GM20000 (cell line): ENCODE measurements at regions not wholly inside any gene's neighbourhood (a gene's known extent, or its start where the extent isn't known, plus 50 kb on each side); places are given as distances from the start of the nearest gene placed in this dataset.
"Not testable (repeated sequence)": the region's sequence is repeated elsewhere in the genome, so short reads cannot be mapped to it uniquely, and the experiment has no call there.

Source experiments
- DNase-seq: peaks from one replicate; pipeline ENCODE4 v3.0.0; 2012; ENCODE audit warnings: low spot score
- TF ChIP-seq, protein P1 (sequence below): IDR thresholded peaks from 2 replicates; pipeline ENCODE4 v1.5.1; 2012; ENCODE audit warnings: mild to moderate bottlenecking, control low read depth; ENCODE audit errors: extremely low read depth, missing control alignments

DNA sequence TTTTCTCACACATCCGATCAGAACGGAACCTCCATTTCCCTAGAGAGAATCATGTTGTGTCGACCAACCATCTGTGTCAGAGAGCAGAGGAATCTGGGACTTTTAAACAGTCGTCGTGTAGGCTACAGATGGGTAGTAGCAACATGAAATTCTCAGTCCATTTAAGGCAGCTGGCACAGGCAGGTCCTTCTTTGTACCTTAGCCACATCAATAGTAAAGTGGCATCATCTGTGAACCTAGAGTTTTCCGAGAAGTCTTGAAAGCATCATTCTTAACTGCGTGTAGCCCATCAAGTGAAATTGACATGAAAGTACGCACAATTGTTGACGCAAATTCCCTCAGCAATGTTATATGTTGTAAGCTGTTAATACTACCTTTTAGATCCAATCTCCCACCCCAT, 114.5 kb upstream of the GRM7 start:
- TF ChIP-seq, protein P1, sequence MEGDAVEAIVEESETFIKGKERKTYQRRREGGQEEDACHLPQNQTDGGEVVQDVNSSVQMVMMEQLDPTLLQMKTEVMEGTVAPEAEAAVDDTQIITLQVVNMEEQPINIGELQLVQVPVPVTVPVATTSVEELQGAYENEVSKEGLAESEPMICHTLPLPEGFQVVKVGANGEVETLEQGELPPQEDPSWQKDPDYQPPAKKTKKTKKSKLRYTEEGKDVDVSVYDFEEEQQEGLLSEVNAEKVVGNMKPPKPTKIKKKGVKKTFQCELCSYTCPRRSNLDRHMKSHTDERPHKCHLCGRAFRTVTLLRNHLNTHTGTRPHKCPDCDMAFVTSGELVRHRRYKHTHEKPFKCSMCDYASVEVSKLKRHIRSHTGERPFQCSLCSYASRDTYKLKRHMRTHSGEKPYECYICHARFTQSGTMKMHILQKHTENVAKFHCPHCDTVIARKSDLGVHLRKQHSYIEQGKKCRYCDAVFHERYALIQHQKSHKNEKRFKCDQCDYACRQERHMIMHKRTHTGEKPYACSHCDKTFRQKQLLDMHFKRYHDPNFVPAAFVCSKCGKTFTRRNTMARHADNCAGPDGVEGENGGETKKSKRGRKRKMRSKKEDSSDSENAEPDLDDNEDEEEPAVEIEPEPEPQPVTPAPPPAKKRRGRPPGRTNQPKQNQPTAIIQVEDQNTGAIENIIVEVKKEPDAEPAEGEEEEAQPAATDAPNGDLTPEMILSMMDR = no peak
- no peak for DNase-seq

- TF ChIP-seq, protein P1 = no peak
- DNase-seq = no peak
Measured at GRCh38 chr3:6747017-6747416, 113.9 kb upstream of the GRM7 start.

GRCh38 chr3:6750782-6751181, 110.1 kb upstream of the GRM7 start:
- TF ChIP-seq, protein P1 = no peak
- DNase-seq = no peak

DNA sequence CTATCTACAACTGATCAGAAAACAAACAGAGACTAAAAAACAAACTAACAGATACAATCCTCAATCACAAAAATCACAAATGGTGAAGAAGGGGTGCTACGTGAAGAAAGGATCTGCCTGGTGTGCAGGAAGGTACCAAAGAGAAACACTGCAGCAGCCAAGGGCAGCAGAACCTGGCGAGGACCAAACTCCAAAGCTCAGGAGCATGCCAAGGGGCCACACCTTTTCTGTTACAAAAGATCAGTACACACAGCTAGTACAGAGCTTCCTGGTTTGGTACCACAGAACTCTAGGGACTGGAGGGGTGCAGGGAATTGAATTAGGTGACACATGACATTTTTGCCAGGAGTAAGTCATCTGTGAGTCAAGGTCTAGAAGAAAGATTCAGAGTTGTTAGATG, 107.4 kb upstream of the GRM7 start:
- no peak for DNase-seq
- TF ChIP-seq, protein P1 = no peak

GRCh38 chr3:6769532-6770396, 91.2 kb upstream of the GRM7 start:
- not testable (repeated sequence) for DNase-seq

- DNase-seq = no peak
- TF ChIP-seq, protein P1 = no peak
Measured at GRCh38 chr3:6770397-6770690, 90.6 kb upstream of the GRM7 start.

DNA sequence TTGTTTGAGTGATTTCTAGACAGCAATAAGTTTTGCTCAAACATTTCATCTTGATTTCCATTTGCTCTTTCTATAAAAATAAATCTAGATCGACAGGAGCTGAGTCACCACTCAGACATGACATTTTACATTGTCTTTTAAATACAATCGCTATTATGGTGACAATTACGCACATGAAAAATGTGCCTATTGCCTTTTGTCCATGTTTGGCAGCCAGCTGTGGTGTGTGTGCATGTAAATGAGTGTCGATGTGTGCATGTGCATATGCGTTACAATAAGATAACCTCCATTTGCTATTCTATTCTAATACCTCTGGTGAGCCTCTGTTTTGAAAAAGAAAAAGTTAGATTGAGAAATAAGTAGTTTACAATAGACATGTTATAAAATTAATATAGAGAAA, 89.7 kb upstream of the GRM7 start:
- DNase-seq = no peak
- TF ChIP-seq, protein P1 = no peak

DNA sequence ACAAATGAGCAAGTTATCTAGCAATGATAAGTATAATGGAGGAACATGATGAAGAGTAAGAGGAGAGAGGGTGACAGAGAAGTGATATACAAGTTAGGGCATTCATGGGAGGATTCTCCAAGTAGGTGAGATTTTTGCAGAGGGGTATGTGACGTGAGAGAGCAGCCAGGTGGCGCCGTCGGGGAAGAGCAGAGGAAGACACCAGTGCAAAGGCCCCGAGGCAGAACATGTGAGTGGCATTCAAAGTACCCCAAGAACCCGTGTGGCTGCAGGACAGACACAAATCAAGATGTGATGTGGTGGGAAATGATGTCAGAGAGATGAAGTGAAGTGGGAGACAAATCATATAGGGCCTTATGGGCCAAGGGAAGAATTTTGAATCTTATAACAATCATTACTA, 81.8 kb upstream of the GRM7 start:
- DNase-seq = no peak
- TF ChIP-seq, protein P1 = no peak
